GM18498 (cell line): ENCODE measurements at regions not wholly inside any gene's neighbourhood (a gene's known extent, or its start where the extent isn't known, plus 50 kb on each side); places are given as distances from the start of the nearest gene placed in this dataset.
"Not testable (repeated sequence)": the region's sequence is repeated elsewhere in the genome, so short reads cannot be mapped to it uniquely, and the experiment has no call there.

ENCODE experiments used
- ATAC-seq: cut with Tn5 transposase; IDR thresholded peaks from one replicate; pipeline ENCODE4 v1.9.1; 2021; ENCODE audit warnings: mild to moderate bottlenecking, moderate library complexity; ENCODE audit not compliant: unreplicated experiment

DNA sequence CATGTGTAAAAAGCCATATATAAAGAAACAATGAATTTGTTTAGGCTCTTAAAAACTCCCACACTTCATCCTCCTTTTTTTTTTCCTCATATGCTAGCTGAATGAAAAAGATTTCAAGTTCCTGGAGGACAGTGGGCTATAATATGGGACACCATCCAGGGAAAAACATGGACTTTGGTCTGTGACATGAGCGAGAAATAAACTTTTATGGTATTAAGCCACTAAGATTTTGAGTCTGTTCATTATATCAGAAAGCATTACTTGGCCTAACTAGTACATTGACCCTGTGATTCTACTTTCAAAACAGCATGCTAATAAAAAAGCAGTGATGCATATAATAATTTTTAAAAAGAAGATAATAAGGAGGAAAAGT lies 392.3 kb upstream of the CAMK1G start:
- ATAC-seq, result no peak

DNA sequence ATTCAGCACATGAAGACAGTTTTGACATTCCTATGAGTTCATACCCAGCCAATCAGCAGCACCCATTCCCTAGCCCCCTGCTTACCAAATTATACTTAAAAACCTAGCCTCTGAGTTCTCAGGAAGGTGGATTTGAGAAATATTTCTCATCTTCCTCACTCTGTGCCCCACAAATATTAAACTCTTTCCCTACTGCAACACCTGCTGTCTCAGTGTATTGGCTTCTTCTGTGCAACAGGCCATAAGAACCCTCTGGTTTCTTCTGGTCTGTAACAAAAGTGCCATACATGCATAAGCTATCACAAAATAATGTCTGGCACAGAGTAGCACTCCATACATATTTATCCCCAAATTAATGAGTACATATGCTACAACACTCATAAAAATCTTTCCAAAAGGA lies 387.4 kb upstream of the CAMK1G start:
- no peak for ATAC-seq

DNA sequence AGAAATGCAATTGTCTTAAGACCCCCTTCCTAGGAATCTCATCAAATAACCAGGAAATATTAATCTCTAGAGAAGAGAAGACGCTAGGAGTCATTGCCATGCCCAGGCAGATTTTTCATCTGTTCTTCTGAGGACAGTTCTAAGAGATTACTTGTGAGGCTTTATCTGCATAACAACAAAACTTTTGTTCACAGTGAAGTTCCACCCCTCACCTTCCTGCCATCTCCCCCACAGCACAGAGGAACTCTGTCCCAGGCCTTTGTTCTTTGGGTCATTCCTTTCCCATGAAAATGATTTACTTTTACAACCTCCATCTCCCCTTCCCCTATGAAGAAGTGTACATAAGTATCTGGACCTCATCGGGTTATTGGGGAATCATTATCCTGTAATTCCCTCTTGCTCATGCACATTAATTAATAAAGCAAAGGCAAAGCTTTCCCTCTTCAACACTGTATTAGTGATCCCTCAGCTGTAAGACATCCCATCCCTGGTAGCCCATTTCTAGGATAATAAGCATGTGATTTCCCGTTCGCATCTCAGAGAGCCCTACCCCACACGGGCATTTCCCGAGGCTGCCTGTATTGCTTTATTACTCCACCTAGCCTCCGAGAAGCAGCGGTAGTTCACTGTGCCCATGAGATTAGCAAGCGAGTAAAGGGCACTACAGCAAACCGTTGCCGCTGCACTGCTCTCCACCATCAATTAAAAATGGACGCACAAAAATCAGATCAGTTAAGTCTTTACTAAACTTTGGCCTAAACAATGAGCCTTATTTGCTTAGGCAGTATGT lies 384.4 kb upstream of the CAMK1G start:
- ATAC-seq, result no peak

DNA sequence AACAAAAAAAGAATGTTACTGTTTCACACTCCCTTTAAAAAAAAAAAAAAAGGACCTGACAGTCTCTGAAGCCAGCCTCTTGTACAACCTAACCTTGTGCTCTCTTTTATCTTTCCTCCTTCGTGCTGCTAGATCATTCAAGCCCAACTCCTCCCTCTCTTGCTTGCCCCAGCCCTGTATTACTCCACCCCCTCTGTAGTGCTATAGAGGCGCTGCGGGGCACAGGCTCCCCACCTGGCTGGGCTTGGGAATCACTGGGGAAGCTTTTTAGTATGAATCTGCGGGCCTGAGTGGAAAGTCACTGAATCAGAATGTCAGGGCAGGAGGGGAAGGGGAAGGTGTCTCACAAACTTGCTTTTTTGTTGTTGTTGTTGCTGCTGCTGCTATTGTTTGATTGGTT lies 383.7 kb upstream of the CAMK1G start:
- no peak for ATAC-seq

DNA sequence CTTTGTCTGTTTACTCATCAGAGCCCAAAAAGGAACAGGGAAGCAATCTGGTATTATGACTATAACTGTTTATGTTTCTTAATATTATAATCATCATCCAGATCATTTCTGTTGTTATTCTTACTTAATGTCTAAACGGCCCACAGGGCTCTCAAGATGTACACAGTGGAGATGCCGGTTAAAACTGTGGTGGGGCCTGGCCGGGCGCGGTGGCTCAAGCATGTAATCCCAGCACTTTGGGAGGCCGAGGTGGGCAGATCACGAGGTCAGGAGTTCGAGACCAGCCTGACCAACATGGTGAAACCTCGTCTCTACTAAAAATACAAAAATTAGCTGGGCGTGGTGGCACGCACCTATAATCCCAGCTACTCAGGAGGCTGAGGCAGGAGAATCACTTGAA lies 381.2 kb upstream of the CAMK1G start:
- ATAC-seq, result not testable (repeated sequence)

DNA sequence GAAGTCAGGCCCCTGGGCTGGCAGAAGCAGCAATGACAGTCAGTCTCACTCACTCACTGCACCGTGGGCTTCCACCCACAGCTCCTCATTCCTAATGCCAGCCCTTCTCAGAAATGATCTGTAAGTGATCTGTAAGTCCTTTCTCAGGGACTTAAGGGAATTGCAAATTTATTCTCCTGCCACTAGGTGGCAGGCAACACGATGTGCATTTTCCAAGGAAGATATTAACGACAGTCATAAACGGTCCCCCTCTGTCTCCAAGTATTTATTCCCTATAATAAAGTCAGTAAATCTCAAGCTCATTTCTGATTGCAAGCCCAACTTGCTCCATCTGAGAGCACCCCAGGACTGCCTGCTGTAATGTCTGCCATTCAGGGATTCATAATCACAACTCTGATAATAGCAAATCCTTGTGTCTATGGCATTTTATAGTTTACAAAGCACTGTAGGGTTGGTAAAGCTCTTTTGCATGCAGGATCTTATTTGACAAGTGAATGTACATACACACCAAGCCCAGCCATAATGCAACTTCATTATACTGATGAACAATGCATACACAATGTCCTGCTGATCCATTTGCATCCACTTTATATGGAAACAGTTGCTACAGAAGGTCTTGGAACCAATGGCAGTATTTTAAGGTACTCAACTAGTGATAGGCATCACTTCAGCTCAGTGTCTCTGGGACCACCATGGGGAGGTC lies 380.5 kb upstream of the CAMK1G start:
- no peak for ATAC-seq

DNA sequence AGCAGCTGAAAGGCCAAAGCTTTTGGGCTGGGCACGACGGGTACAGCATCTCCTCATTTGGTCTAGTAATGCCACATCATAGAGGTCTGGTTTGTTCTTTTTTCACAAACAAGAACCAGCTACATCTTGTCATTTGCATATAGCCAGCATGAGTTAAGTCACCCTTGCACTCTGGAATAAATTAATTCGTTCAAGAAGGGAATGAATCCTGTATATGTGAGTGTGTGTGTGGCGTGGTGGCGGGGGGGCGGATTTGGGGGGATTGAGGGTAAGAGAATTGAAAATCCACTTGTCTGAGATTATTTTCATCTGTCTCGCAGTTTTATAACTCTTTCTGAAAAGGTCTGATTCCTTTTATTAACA lies 380.0 kb upstream of the CAMK1G start:
- ATAC-seq, result no peak

DNA sequence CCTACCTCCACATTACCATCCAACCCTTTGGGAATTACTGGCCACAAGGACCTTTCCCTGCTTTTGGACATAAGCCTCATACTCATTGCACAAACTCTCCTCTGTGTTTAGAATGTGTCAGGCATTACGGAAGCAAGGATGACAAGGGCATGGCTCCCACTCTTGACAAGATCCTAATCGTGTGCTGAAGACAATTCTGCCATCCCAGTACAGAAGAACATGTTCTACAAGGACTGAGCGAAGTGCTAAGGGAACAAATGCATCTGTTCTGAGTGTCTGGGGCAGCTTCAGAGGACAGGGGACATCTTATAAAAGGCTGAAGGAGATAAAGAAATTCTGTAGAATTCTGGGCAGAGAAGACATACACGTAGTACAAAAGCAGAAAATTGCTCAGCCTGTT lies 378.5 kb upstream of the CAMK1G start:
- no peak for ATAC-seq

DNA sequence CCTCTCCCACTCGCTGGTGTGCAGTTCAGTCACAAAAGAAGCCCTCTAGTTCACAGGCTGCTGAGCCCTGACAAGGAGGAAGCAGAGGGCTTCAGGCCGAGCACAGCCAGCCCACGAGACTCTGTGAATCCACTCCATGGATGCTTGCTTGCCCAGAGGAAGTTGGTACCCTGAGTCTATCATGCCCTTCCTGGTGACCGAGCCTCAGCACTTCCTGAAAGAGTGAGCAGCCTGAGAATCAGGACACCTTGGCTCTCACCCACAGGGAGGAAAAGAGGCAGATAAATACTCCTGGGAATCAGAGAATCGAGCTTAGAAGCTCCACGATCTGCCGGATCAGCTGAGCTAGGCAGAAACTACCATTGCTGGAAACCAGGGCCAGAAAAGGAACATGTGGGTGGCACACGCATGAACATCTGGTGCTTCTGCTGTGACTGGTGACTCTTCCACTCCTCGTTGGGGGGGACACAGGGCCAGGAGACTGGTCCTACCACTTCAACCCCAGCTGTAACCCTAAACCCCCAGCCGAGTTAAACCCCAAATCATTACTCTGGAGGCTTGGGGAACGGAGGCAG lies 376.3 kb upstream of the CAMK1G start:
- peak; percentile 24 for ATAC-seq

DNA sequence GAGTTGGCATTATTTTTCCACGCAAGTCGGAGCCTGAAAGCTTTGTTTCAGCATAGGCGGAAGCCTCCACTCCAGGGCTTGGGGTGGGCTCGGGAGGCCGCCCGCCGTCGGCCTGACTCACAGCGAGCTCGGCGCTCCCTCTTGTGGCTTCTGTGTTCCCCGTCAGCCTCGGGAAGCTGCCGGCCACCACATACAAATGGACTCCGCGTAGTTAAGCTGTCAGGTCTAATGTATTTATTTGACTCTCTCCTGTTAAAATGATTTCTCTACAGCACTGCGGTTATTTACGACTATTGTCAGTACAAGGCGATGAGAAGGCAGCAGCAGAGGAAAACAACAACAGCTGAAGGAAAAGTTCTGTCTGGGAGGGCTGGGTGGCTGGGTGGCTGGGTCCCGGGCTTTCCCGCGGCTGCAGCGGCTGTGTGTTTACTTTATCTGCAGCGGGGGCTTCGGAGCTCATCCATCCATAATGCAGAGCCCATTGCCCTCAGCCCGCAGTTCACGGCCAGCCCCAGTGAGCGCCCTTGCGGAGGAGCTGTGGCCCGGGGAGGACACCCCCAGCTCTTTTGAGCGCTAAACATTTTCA lies 375.7 kb upstream of the CAMK1G start:
- peak; percentile 80 for ATAC-seq

DNA sequence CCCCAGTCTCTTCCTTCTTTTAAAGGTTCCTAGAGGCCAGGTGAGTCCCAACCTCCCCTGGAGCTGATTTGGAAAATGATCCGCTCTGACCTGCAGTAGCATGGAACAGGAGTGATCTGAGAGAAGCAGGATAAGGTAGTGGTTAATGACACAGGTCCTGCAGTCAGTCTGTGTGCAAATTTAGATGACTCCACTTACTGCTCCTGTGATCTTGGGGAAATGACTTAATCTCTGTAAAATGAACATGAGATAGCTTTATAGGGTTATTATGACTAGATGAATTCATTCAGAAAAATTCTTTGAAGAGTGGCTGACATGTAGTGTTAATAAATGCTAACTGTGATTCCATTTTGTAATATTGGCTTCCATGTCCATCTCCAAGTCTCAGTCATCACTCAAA lies 374.9 kb upstream of the CAMK1G start:
- no peak for ATAC-seq

DNA sequence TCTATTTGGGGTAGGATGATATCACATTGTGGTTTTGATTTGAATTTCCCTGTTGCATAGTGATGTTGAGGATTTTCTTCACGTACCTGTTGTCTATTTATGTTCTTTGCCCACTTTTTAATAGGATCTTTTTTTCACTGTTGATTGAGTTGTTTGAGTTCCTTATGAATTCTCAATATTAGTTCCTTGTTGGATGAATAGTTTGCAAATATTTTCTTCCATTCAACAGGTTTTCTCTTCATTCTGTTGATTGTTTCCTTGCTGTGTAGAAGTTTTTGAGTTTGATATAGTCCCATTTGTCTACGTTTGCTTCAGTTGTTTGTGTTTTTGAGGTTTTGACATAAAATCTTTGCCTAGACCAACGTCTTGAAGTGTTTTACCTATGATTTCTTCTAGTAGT lies 369.5 kb upstream of the CAMK1G start:
- ATAC-seq, result no peak

DNA sequence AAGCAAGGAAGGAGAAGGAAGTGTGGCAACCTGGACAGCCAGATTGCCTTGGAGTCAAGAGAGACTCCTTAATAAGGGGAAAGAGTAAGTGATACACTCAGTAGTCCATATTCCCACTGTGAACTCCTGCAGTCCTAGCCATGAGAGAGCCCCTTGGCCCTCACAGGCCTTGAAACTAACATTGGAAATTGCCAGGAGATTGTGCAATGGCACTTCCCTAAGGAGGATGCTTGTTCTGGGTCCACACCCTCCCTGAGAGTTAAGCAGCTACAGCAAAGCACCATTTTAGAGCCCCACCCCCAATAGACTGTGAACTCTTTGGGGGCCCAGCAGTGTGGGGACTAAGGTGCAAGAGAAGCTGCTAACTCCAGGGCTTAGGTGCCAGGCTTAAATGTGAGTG lies 367.7 kb upstream of the CAMK1G start:
- ATAC-seq, result no peak

DNA sequence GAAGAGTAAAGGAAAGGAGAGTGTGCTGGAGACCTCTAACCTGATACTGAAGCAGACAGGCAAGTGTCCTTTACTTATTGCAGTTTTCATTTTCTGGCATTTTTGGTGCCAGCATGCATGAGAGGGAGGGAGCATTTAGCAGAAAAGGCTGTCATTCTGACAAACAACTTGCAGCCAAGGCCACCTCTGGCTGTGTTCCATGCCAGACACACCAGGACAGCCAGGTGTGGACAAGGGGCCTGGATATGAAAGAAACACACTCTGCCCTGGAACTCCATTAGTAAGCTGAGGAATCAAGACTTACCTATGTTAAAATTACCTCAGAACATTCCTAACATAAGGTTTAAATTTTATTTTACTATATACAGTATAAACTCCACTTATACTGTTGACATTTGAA lies 365.4 kb upstream of the CAMK1G start:
- ATAC-seq, result no peak

DNA sequence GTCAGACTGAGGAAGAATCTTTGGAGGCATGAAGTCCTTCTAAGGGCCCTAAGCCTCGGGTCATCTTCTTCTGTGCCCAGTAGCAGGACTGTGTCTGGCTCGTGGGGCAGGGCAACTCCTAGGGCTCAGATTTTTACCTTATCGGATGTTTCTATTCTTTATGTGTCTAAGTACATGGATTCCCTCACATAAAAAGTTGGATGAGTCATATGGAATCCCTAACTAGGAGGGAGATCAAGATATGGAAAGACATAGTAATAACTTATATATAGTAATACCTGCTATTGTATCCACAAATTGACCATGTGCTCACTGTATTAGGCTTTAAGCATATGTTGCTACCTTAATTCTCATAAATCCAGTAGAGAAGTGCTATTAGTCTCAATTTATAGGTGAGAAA lies 364.5 kb upstream of the CAMK1G start:
- no peak for ATAC-seq

DNA sequence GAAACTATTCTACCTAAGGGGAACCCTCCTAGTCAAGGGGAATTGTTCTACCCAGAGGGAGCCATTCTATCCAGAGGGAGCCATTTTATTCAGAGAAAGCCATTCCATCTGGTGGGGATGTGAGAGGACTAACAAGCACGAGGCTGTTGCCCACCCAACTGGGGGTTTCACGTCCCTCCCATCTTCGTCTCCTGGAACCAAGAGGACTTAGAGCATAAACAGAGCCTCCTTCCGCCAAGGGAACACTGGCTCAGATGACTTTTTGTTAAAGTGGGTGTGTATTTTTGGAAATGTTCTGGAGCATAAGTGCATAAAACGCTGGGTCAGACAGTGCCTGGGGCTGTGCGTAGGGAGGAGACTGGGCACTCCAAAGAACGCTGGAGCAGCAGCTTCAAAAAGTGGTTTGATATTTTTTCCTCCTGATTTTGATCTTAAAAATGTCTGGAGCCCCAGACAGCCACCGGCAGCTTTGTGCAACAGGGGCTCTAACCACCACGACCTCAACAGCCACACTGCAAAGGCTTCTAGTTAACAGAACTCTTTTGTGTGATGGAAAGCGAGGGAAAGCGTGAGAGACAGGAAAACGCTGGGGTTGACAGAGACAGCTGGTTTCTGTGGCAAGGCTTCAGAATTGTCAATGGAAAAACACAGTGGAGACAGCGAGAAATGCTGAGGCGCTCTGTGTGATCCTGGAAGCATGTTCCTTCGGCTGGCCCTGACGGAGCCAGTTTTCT lies 363.6 kb upstream of the CAMK1G start:
- no peak for ATAC-seq

DNA sequence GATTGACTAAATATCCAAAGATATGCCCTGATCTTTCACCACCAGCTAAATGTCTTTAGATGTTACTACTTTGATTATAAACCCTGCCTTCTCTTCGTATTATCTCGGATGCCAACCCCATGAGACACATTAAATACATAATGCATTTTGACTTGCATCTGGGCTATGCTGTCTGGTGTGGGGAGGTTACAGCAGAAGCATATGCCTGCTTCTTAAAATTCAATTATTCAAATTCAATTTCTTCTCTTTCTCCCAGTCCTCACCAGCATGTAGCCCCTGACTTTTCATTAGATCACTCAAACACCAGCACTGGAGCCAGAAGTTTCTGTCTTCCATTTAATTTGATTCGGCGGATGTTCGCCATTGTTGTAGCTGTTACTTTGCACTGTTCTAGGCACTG lies 360.7 kb upstream of the CAMK1G start:
- ATAC-seq, result no peak

DNA sequence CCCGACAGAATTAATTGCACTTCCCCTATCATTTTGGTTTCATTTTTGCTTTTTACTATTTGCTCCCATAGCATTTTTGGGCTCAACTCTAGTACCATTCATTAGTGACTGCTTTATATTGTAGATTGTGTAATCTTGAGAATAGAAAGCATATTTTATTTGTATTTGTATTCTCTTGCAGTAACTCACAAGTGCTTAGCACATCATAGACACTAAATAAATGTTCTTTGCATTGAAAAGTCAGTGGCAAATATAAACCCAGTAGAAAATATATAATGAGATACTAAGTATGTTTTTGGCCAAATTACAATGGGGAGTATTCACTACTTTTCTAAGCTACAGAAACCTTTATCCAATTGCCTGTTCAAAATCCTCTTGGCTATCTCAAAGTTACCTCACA lies 359.7 kb upstream of the CAMK1G start:
- no peak for ATAC-seq

DNA sequence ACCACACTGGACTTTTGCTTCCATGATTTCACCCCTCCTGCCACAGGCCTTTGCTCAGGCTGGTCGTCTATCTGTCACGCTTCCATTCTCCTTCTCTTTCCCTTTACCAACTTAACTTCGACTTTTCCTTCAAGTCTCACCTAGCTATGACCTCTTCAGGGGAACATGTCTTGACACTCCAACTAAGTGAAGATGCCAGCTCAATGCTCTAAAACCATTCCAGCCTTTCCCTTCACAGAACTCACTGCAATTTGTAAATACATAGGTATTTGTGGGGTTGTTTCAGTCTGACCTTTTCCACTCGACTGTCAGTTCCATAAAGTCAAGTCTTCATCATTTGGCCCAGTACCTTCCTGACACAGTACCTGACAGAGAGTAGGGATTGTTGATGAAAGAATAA lies 358.6 kb upstream of the CAMK1G start:
- no peak for ATAC-seq

DNA sequence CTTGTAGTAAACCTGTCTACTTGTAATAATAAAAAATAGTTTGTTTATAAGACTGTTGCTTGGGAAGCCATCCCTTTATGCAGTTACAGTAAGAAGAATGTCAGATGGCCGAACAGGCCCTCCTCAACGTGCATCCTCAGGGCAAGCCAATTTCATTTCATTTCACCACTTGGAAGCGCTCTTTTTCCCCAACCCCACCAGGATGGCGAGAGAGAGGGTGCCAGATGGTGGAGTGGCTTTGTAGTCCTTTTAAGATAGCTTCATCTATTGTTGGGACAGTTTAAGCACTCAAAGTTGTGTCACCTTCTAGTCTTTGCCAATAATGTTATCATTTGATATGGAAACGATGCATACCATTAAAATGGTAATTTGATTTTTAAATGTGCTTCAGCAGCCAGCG lies 356.3 kb upstream of the CAMK1G start:
- ATAC-seq, result no peak

DNA sequence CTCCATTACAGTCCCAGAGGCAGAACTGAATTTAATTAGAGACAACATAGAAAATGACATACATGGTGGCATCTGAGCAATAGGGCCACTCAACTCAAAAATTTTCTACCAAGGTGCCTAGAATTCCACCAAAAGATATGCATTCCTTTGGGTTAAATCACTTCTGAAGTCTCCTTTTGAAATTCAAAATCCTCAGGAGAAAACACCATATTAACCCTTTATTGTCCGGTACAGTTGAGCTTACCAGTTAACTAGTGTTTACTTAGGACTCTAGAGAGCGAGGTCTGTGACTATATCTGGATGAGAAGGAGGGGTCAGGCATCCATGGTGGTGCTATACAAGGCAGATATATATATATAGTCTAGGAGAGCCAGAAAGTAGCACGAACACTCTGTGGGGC lies 355.6 kb upstream of the CAMK1G start:
- ATAC-seq, result no peak
